AG10803 (cell line): ENCODE measurements at regions not wholly inside any gene's neighbourhood (a gene's known extent, or its start where the extent isn't known, plus 50 kb on each side); places are given as distances from the start of the nearest gene placed in this dataset.

Experiments used
- DNase-seq: peaks from one replicate; pipeline ENCODE4 v3.0.0; 2010; ENCODE audit warnings: low read depth
- H3K4me3 ChIP-seq: 2 replicates; pipeline ENCODE4 v1.5.1; 2011; ENCODE audit warnings: mild to moderate bottlenecking, low read length, control low read depth
- CTCF ChIP-seq: conservative IDR thresholded peaks from 2 replicates; pipeline ENCODE4 v1.5.1; 2011; ENCODE audit warnings: mild to moderate bottlenecking, low read length, control low read depth, inconsistent platforms

GRCh38 chr13:103436057-103436654, 369.9 kb upstream of the SLC10A2 start:
- DNase-seq, result no peak
- TF ChIP-seq CTCF, result no peak
- H3K4me3 ChIP-seq, result no peak overlapping the region

GRCh38 chr13:103431856-103432255, 365.6 kb upstream of the SLC10A2 start:
- no peak for DNase-seq
- no peak overlapping the region for H3K4me3 ChIP-seq
- TF ChIP-seq CTCF, result no peak

GRCh38 chr13:103430368-103430767, 364.2 kb upstream of the SLC10A2 start:
- no peak for DNase-seq
- no peak for TF ChIP-seq CTCF
- no peak overlapping the region for H3K4me3 ChIP-seq

- no peak for TF ChIP-seq CTCF
- DNase-seq, result no peak
- no peak overlapping the region for H3K4me3 ChIP-seq
Observed at GRCh38 chr13:103410002-103410401, 343.8 kb upstream of the SLC10A2 start.

- TF ChIP-seq CTCF, result no peak
- DNase-seq, result no peak
- no peak overlapping the region for H3K4me3 ChIP-seq
Observed at GRCh38 chr13:103406967-103407366, 340.8 kb upstream of the SLC10A2 start.

- H3K4me3 ChIP-seq, result no peak overlapping the region
- DNase-seq, result no peak
- TF ChIP-seq CTCF, result no peak
Observed at GRCh38 chr13:103405297-103405696, 339.1 kb upstream of the SLC10A2 start.

- H3K4me3 ChIP-seq, result no peak overlapping the region
- TF ChIP-seq CTCF, result no peak
- DNase-seq, result no peak
Observed at GRCh38 chr13:103403814-103404213, 337.6 kb upstream of the SLC10A2 start.
